A549 (cell line): ENCODE measurements at regions not wholly inside any gene's neighbourhood (a gene's known extent, or its start where the extent isn't known, plus 50 kb on each side); places are given as distances from the start of the nearest gene placed in this dataset.

Source experiments
- ATAC-seq, 2 experiments: fragments of 200-7000 bp in 1 of 2; fragments of >200 bp in 1 of 2; cut with Nextera tagmentation in 1 of 2; cut with Tn5 transposase in 1 of 2; 3 replicates each; pipeline versions ENCODE4 v1.8.0 to v1.9.1; 2018 to 2020; ENCODE audit warnings: mild to moderate bottlenecking in 1 of 2, moderate library complexity in 1 of 2
- CTCF ChIA-PET: fragments of 300-600 bp; sonication (Branson Sonifier 250); formaldehyde crosslinking; extraction: SDS; loops from one replicate; lab custom pipeline; 2021; ENCODE audit warnings: antibody characterized with exemption, inconsistent platforms; lab: Yijun Ruan, JAX
- POLR2A ChIA-PET: fragments of 350-600 bp; formaldehyde crosslinking; extraction: SDS; loops from one replicate; lab custom pipeline; 2021; ENCODE audit warnings: antibody characterized with exemption, inconsistent platforms; lab: Yijun Ruan, JAX
- DNase-seq, 2 experiments: peaks; one replicate each; pipeline versions ENCODE4 v3.0.0 to v3.0.0-alpha.2; 2011 to 2016; ENCODE audit warnings: low read depth in 1 of 2, low spot score in 1 of 2
- FAIRE-seq: peaks from 2 replicates; lab custom pipeline; 2011; peaks lifted over from hg19 to GRCh38; lab: Jason Lieb, UNC
- H3K27ac ChIP-seq, 2 experiments: fragments of >200 bp; sonication (Bioruptor Twin); formaldehyde crosslinking; 3 replicates each; pipeline ENCODE4 v1.5.1; 2016 to 2017
- H3K4me1 ChIP-seq: fragments of >200 bp; sonication (Bioruptor Twin); formaldehyde crosslinking; 3 replicates; pipeline ENCODE4 v1.6.1; 2016
- H3K4me2 ChIP-seq: fragments of >200 bp; sonication (Bioruptor Twin); formaldehyde crosslinking; 3 replicates; pipeline ENCODE4 v1.6.1; 2016
- H3K4me3 ChIP-seq: fragments of >200 bp; sonication (Bioruptor Twin); formaldehyde crosslinking; 3 replicates; pipeline ENCODE4 v1.5.1; 2016
- H3K9me3 ChIP-seq: fragments of >200 bp; sonication (Bioruptor Twin); formaldehyde crosslinking; 3 replicates; pipeline ENCODE4 v1.6.1; 2016
- E2F6 ChIP-seq: IDR thresholded peaks from 2 replicates; pipeline ENCODE4 v1.6.1; 2012; ENCODE audit warnings: low read depth, borderline replicate concordance
- EHF ChIP-seq: fragments of 250-450 bp; sonication (Bioruptor Pico); IDR thresholded peaks from 2 replicates; pipeline ENCODE4 v1.5.0; 2020; ENCODE audit warnings: mild to moderate bottlenecking
- ELK1 ChIP-seq: fragments of 150-350 bp; IDR thresholded peaks from 2 replicates; pipeline ENCODE4 v1.6.1; 2014; ENCODE audit warnings: low read depth, mild to moderate bottlenecking, low read length
- EP300 ChIP-seq, 2 experiments: fragments of >200 bp; sonication (Bioruptor Twin); formaldehyde crosslinking; IDR thresholded peaks; 2 replicates in 1 of 2; 3 replicates in 1 of 2; pipeline ENCODE4 v1.6.1; 2016 to 2017
- FOSL2 ChIP-seq, 2 experiments: fragments of 450-650 bp in 1 of 2; fragments of >200 bp in 1 of 2; sonication (Bioruptor Twin) in 1 of 2; formaldehyde crosslinking; IDR thresholded peaks; 2 replicates each; pipeline versions ENCODE4 v1.5.0 to v1.6.1; 2016 to 2020; ENCODE audit warnings: mild to moderate bottlenecking in 1 of 2, moderate library complexity in 1 of 2
- HES2 ChIP-seq: fragments of >200 bp; sonication (Bioruptor Twin); formaldehyde crosslinking; IDR thresholded peaks from 2 replicates; pipeline ENCODE4 v1.6.1; 2016
- HOXB13 ChIP-seq: fragments of 250-450 bp; sonication (Bioruptor Pico); IDR thresholded peaks from 2 replicates; pipeline ENCODE4 v1.5.0; 2020; ENCODE audit warnings: low read depth, mild to moderate bottlenecking, moderate library complexity
- JUN ChIP-seq, 2 experiments: fragments of >200 bp; sonication (Bioruptor Twin); formaldehyde crosslinking; IDR thresholded peaks; 2 replicates in 1 of 2; 3 replicates in 1 of 2; pipeline ENCODE4 v1.6.1; 2016 to 2017
- KDM1A ChIP-seq: fragments of 200-600 bp; sonication (generic); IDR thresholded peaks from 2 replicates; pipeline ENCODE4 v1.6.1; 2016; ENCODE audit warnings: low read depth, mild to moderate bottlenecking
- MAX ChIP-seq: IDR thresholded peaks from 2 replicates; pipeline ENCODE4 v1.6.1; 2012
- MYC ChIP-seq: IDR thresholded peaks from 2 replicates; pipeline ENCODE4 v1.6.1; 2012; ENCODE audit warnings: mild to moderate bottlenecking, inconsistent platforms, low read length, improper control_type of control experiment, borderline replicate concordance
- NFE2L2 ChIP-seq: fragments of 150-350 bp; conservative IDR thresholded peaks from 2 replicates; pipeline ENCODE4 v1.6.1; 2014; ENCODE audit warnings: low read length
- PHF8 ChIP-seq: fragments of 200-600 bp; sonication (generic); IDR thresholded peaks from 2 replicates; pipeline ENCODE4 v1.6.1; 2016; ENCODE audit warnings: low read depth, mild to moderate bottlenecking, antibody characterized with exemption, moderate library complexity, borderline replicate concordance
- RAD21 ChIP-seq, 2 experiments: fragments of >200 bp in 1 of 2; sonication (Bioruptor Twin) in 1 of 2; formaldehyde crosslinking in 1 of 2; IDR thresholded peaks in 1 of 2; conservative IDR thresholded peaks in 1 of 2; 2 replicates in 1 of 2; 3 replicates in 1 of 2; pipeline ENCODE4 v1.6.1; 2012 to 2018; ENCODE audit warnings: inconsistent platforms in 1 of 2
- REST ChIP-seq: fragments of 200-600 bp; sonication (generic); IDR thresholded peaks from 2 replicates; pipeline ENCODE4 v1.6.1; 2016; ENCODE audit warnings: antibody characterized with exemption, mild to moderate bottlenecking, moderate library complexity
- TP53 ChIP-seq: fragments of 250-450 bp; sonication (Bioruptor Pico); IDR thresholded peaks from 2 replicates; pipeline ENCODE4 v1.5.0; 2021; ENCODE audit warnings: mild to moderate bottlenecking, moderate library complexity
- USF2 ChIP-seq: fragments of 450-650 bp; IDR thresholded peaks from 2 replicates; pipeline ENCODE4 v1.6.1; 2014; ENCODE audit warnings: antibody characterized with exemption
- WGBS: methylation state at CpG from one replicate; pipeline ENCODE4 v1.1.6; 2017; ENCODE audit errors: missing lambda C conversion rate; 5-methylcytosine and 5-hydroxymethylcytosine counted together

- ATAC-seq: no peak
- FAIRE-seq: no peak
These were observed 75.0 kb downstream of the ZIC5 start for GRCh38 chr13:99896369-99897075.

GRCh38 chr13:99895444-99896368, 75.9 kb downstream of the ZIC5 start:
- H3K9me3 ChIP-seq: no peaks in the 10 kb centered on the region
- POLR2A ChIA-PET: no interaction called here
- TF ChIP-seq EHF (no peak), MAX (no peak), EP300 (IDR thresholded peaks at IDR 0.05) (no peak), PHF8 (no peak), ELK1 (no peak), JUN (IDR thresholded peaks at IDR 0.05) (no peak)
- TF ChIP-seq, all 56 proteins: peak for 0
- ATAC-seq (no peak), DNase-seq (no peak), FAIRE-seq (no peak)
- CTCF ChIA-PET: no interaction called here
- Histone ChIP-seq H3K27ac (no peak overlapping the region), H3K4me3 (peak overlapping the region; percentile 28; the same call in 1 of the 3 replicates), H3K4me1 (no peaks in the 10 kb centered on the region), H3K4me2 (peak overlapping the region; percentile 57)
- WGBS: 94% methylated on average over 68 of the region's 100 CpGs

More at GRCh38 chr13:99896369-99897075, 75.0 kb downstream of the ZIC5 start:
- no peaks in the 10 kb centered on the region for H3K9me3 ChIP-seq
- H3K27ac ChIP-seq: no peak overlapping the region
- TF ChIP-seq KDM1A: no peak
- no peak for DNase-seq
- POLR2A ChIA-PET: no interaction called here
- no peaks in the 10 kb centered on the region for H3K4me1 ChIP-seq
- H3K4me2 ChIP-seq: no peak overlapping the region
- WGBS: 95% methylated on average over 27 of the region's 37 CpGs
- no peak overlapping the region for H3K4me3 ChIP-seq
- CTCF ChIA-PET: no interaction called here

GRCh38 chr13:99894840-99895443, 76.6 kb downstream of the ZIC5 start:
- DNase-seq (no peak), FAIRE-seq (no peak), ATAC-seq (peak in 1 of 2 experiments; percentile 58; a peak in 3 of 6 replicates)
- Histone ChIP-seq H3K27ac (no peak overlapping the region), H3K9me3 (no peaks in the 10 kb centered on the region), H3K4me1 (no peaks in the 10 kb centered on the region), H3K4me2 (peak overlapping the region; percentile 57), H3K4me3 (peak overlapping the region; percentile 28; the same call in 1 of the 3 replicates)
- CTCF ChIA-PET: no interaction called here
- POLR2A ChIA-PET: no interaction called here
- WGBS: 40% methylated on average over 32 of the region's 33 CpGs
- TF ChIP-seq E2F6 (no peak), HOXB13 (CRISPR knock-in tag) (no peak), TP53 (CRISPR knock-in tag) (no peak), KDM1A (no peak), MYC (no peak), FOSL2 (IDR thresholded peaks at IDR 0.05) (no peak), FOSL2 (CRISPR knock-in tag; IDR thresholded peaks at IDR 0.05) (no peak)

- H3K4me2 ChIP-seq: peak overlapping the region; percentile 57
- FAIRE-seq: no peak
- CTCF ChIA-PET: interaction anchor here (0.6 kb wide), 1 partner anchor 330 kb away, joined by 3 read pairs; no protein-coding TSS in a partner anchor
- TF ChIP-seq RAD21 (conservative IDR thresholded peaks at IDR 0.05 in 1 of 2, IDR thresholded peaks at IDR 0.05 in 1 of 2) (no peak), HES2 (no peak), REST (no peak), NFE2L2 (no peak), EHF (no peak), USF2 (no peak)
These were observed 77.3 kb downstream of the ZIC5 start for GRCh38 chr13:99894105-99894839.

More at GRCh38 chr13:99894105-99894839, 77.3 kb downstream of the ZIC5 start:
- ATAC-seq (no peak), DNase-seq (no peak)
- Histone ChIP-seq H3K4me3 (no peak overlapping the region), H3K27ac (no peak overlapping the region), H3K4me1 (no peaks in the 10 kb centered on the region), H3K9me3 (no peaks in the 10 kb centered on the region)
- POLR2A ChIA-PET: no interaction called here
- 81% methylated on average over 10 of the region's 13 CpGs for WGBS
